Endothelial cell of umbilical vein (primary cell): ENCODE measurements at regions not wholly inside any gene's neighbourhood (a gene's known extent, or its start where the extent isn't known, plus 50 kb on each side); places are given as distances from the start of the nearest gene placed in this dataset.

Experiments used
- BruUV-seq: library from RNA; stranded (reverse); fragments of 400-500 nt; replicated peaks from 2 replicates; lab custom pipeline; 2021; lab: Mats Ljungman, UMichigan
- CTCF ChIA-PET: fragments of 300-600, 350-600 bp; sonication (Branson Sonifier 250); formaldehyde crosslinking; loops from one replicate; lab custom pipeline; 2021; ENCODE audit warnings: antibody characterized with exemption, inconsistent platforms; lab: Charles Lee
- POLR2A ChIA-PET: fragments of 300-600, 350-600 bp; sonication (Branson Sonifier 250); formaldehyde crosslinking; loops from one replicate; lab custom pipeline; 2021; ENCODE audit warnings: antibody characterized with exemption, inconsistent platforms; lab: Charles Lee
- DNase-seq: peaks from one replicate; pipeline ENCODE4 v3.0.0-alpha.2; 2011; ENCODE audit warnings: low read depth, low spot score
- FAIRE-seq: peaks from 2 replicates; lab custom pipeline; 2011; peaks lifted over from hg19 to GRCh38; lab: Jason Lieb, UNC
- H2AFZ ChIP-seq: 2 replicates; pipeline ENCODE4 v1.6.0; 2012; ENCODE audit warnings: low read depth, low read length, control low read depth, inconsistent platforms
- H3K27ac ChIP-seq: 2 replicates; pipeline ENCODE4 v1.5.1; 2011; ENCODE audit warnings: low read depth, mild to moderate bottlenecking, control low read depth, low read length, moderate library complexity; ENCODE audit not compliant: insufficient read depth
- H3K27me3 ChIP-seq, 2 experiments: 2 replicates each; pipeline versions ENCODE4 v1.6.0 to v1.6.1; 2011; ENCODE audit warnings: low read length in 2 of 2, mixed read lengths in 1 of 2; ENCODE audit not compliant: control insufficient read depth in 2 of 2, insufficient read depth in 2 of 2
- H3K36me3 ChIP-seq, 2 experiments: 2 replicates in 1 of 2; 3 replicates in 1 of 2; pipeline ENCODE4 v1.5.1; 2011; ENCODE audit warnings: low read length in 2 of 2, mild to moderate bottlenecking in 1 of 2, moderate library complexity in 1 of 2; ENCODE audit not compliant: control insufficient read depth in 2 of 2, insufficient read depth in 2 of 2; ENCODE audit errors: extremely low read depth in 1 of 2
- H3K4me1 ChIP-seq: 3 replicates; pipeline ENCODE4 v1.5.1; 2011; ENCODE audit warnings: mild to moderate bottlenecking, low read length; ENCODE audit not compliant: control insufficient read depth, insufficient read depth; ENCODE audit errors: extremely low read depth
- H3K4me2 ChIP-seq: 2 replicates; pipeline ENCODE4 v1.6.1; 2011; ENCODE audit warnings: low read length, control low read depth, mixed read lengths; ENCODE audit not compliant: insufficient read depth
- H3K4me3 ChIP-seq, 3 experiments: fragments of 200-600 bp in 1 of 3; sonication (generic), shearing (Covaris generic) in 1 of 3; replicated peaks in 1 of 3; 2 replicates each; pipeline ENCODE4 v1.5.1; 2011 to 2016; ENCODE audit warnings: control low read depth in 3 of 3, low read length in 3 of 3, mild to moderate bottlenecking in 2 of 3, inconsistent platforms in 1 of 3, low read depth in 1 of 3, moderate library complexity in 1 of 3; ENCODE audit not compliant: insufficient read depth in 1 of 3
- H3K79me2 ChIP-seq: 2 replicates; pipeline ENCODE4 v1.6.0; 2012; ENCODE audit warnings: low read length, inconsistent platforms; ENCODE audit not compliant: control insufficient read depth, insufficient read depth
- H3K9ac ChIP-seq: replicated peaks from 2 replicates; pipeline ENCODE3; 2011; ENCODE audit warnings: low read length, control low read depth; ENCODE audit not compliant: insufficient read depth; ENCODE audit errors: extremely low read depth
- H3K9me1 ChIP-seq: replicated peaks from 3 replicates; pipeline ENCODE4 v1.6.0; 2011; ENCODE audit warnings: mild to moderate bottlenecking, low read length; ENCODE audit not compliant: control insufficient read depth, insufficient read depth; ENCODE audit errors: extremely low read depth
- H3K9me3 ChIP-seq: replicated peaks from 2 replicates; pipeline ENCODE4 v1.5.1; 2012; ENCODE audit warnings: low read length, inconsistent platforms; ENCODE audit not compliant: control insufficient read depth, insufficient read depth
- H4K20me1 ChIP-seq: replicated peaks from 2 replicates; pipeline ENCODE3; 2011; ENCODE audit warnings: mild to moderate bottlenecking, low read length; ENCODE audit not compliant: control insufficient read depth, insufficient read depth; ENCODE audit errors: extremely low read depth
- CTCF ChIP-seq, 2 donors: IDR thresholded peaks; 1 replicate in 1 of 2; 2 replicates in 1 of 2; pipeline ENCODE4 v1.5.1; 2011; ENCODE audit warnings: low read length in 2 of 2, mild to moderate bottlenecking in 2 of 2, moderate library complexity in 2 of 2, control low read depth in 1 of 2, inconsistent platforms in 1 of 2, low read depth in 1 of 2; ENCODE audit not compliant: insufficient read depth in 1 of 2; ENCODE audit errors: extremely low read depth in 1 of 2
- EZH2 ChIP-seq: IDR thresholded peaks from 2 replicates; pipeline ENCODE4 v1.6.1; 2012; ENCODE audit warnings: borderline replicate concordance, low read depth, mild to moderate bottlenecking, moderate library complexity, low read length, inconsistent platforms; ENCODE audit not compliant: severe bottlenecking
- FOS ChIP-seq: IDR thresholded peaks from 2 replicates; pipeline ENCODE4 v1.6.1; 2011; ENCODE audit warnings: mild to moderate bottlenecking, low read length, moderate library complexity, borderline replicate concordance; ENCODE audit not compliant: insufficient read depth
- GATA2 ChIP-seq: IDR thresholded peaks from 2 replicates; pipeline ENCODE4 v1.7.0; 2011; ENCODE audit warnings: low read depth, mild to moderate bottlenecking, moderate library complexity, mixed read lengths, low read length; ENCODE audit not compliant: insufficient read length, insufficient read depth
- JUN ChIP-seq: IDR thresholded peaks from 2 replicates; pipeline ENCODE4 v1.6.1; 2011; ENCODE audit warnings: borderline replicate concordance, low read depth; ENCODE audit not compliant: insufficient read length, insufficient read depth
- MYC ChIP-seq: IDR thresholded peaks from one replicate; pipeline ENCODE4 v1.6.1; 2011; ENCODE audit warnings: mild to moderate bottlenecking, low read depth, low read length
- POLR2A ChIP-seq: IDR thresholded peaks from 2 replicates; pipeline ENCODE4 v1.6.1; 2012; ENCODE audit warnings: low read depth, mild to moderate bottlenecking, control low read depth, low read length
- POLR2AphosphoS5 ChIP-seq: IDR thresholded peaks from 2 replicates; pipeline ENCODE4 v1.6.1; 2012; ENCODE audit warnings: low read depth, mild to moderate bottlenecking, control low read depth, low read length, moderate library complexity; ENCODE audit not compliant: insufficient read depth
- dilution Hi-C: fragments of 300-500 bp; cut with MboI; formaldehyde crosslinking; loops from one replicate; pipeline ENCODE4 v1.15.0; 2019; ENCODE audit warnings: low sequenced_read_pairs; ENCODE audit not compliant: extremely low pct_ligation_motif_present
- intact Hi-C: fragments of 100-400 bp; cut with micrococcal nuclease; formaldehyde crosslinking; loops from one replicate; pipeline ENCODE4 v1.10.0; 2022
- TF ChIP-seq, protein P1 (sequence below): IDR thresholded peaks from 2 replicates; pipeline ENCODE4 v1.6.1; 2011; ENCODE audit not compliant: insufficient read depth, insufficient read length

- dilution Hi-C loops (no loop called here), intact Hi-C loops (no loop called here)
- Histone ChIP-seq H3K4me3 (no peak overlapping the region), H4K20me1 (no peaks in the 10 kb centered on the region), H3K27me3 (no peaks in the 10 kb centered on the region), H3K4me2 (no peak overlapping the region), H3K9me1 (no peaks in the 10 kb centered on the region), H3K36me3 (no peaks in the 10 kb centered on the region), H3K27ac (no peak overlapping the region), H3K4me1 (no peaks in the 10 kb centered on the region), H3K9me3 (peaks cover 2% of the 10 kb centered on the region), H3K79me2 (no peaks in the 10 kb centered on the region), H2AFZ (no peak overlapping the region), H3K9ac (no peak overlapping the region)
- DNase-seq (no peak), FAIRE-seq (no peak)
- TF ChIP-seq CTCF (IDR thresholded peaks at IDR 0.05; ENCODE audit: extremely low read depth in 1 of 2, insufficient read depth in 1 of 2, low read depth in 1 of 2, low read length in 2 of 2) (no peak), MYC (no peak), FOS (no peak), POLR2AphosphoS5 (no peak), GATA2 (no peak), POLR2A (no peak), EZH2 (no peak), JUN (no peak)
- TF ChIP-seq, protein P1, sequence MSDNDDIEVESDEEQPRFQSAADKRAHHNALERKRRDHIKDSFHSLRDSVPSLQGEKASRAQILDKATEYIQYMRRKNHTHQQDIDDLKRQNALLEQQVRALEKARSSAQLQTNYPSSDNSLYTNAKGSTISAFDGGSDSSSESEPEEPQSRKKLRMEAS: no peak
- CTCF ChIA-PET: no interaction called here
- POLR2A ChIA-PET: no interaction called here
- BruUV-seq: no TSS peak
Measured at GRCh38 chr7:86328801-86329433, 314.8 kb upstream of the GRM3 start.
